Parathyroid adenoma (tissue), 2 donors: ENCODE measurements at regions not wholly inside any gene's neighbourhood (a gene's known extent, or its start where the extent isn't known, plus 50 kb on each side); places are given as distances from the start of the nearest gene placed in this dataset.

ENCODE experiments used
- H2AFZ ChIP-seq: fragments of 300-600 bp; sonication (generic); one replicate; pipeline ENCODE4 v1.7.0; 2017; ENCODE audit warnings: antibody characterized with exemption, mild to moderate bottlenecking
- H3K27ac ChIP-seq: fragments of 300-600 bp; sonication (generic); one replicate; pipeline ENCODE4 v1.7.0; 2017
- H3K27me3 ChIP-seq: fragments of 300-600 bp; sonication (generic); one replicate; pipeline ENCODE4 v1.7.0; 2017; ENCODE audit warnings: low read length; ENCODE audit not compliant: control insufficient read depth, insufficient read depth
- H3K36me3 ChIP-seq: fragments of 300-600 bp; sonication (generic); one replicate; pipeline ENCODE4 v1.7.0; 2017; ENCODE audit warnings: low read length; ENCODE audit not compliant: control insufficient read depth, insufficient read depth
- H3K4me1 ChIP-seq: fragments of 300-600 bp; sonication (generic); one replicate; pipeline ENCODE4 v1.7.0; 2017; ENCODE audit warnings: control low read depth
- H3K4me2 ChIP-seq: fragments of 300-600 bp; sonication (generic); one replicate; pipeline ENCODE4 v1.7.0; 2017; ENCODE audit warnings: low read length
- H3K4me3 ChIP-seq: fragments of 300-600 bp; sonication (generic); one replicate; pipeline ENCODE4 v1.7.0; 2017; ENCODE audit warnings: low read depth, low read length
- H3K79me2 ChIP-seq: fragments of 300-600 bp; sonication (generic); one replicate; pipeline ENCODE4 v1.7.0; 2017; ENCODE audit warnings: control low read depth
- H3K9ac ChIP-seq: fragments of 300-600 bp; sonication (generic); one replicate; pipeline ENCODE4 v1.7.0; 2017; ENCODE audit warnings: mild to moderate bottlenecking
- H3K9me3 ChIP-seq: fragments of 300-600 bp; sonication (generic); one replicate; pipeline ENCODE4 v1.7.0; 2017; ENCODE audit warnings: low read length; ENCODE audit not compliant: control insufficient read depth
- TF ChIP-seq, protein P1 (sequence below): fragments of 300-600 bp; sonication (generic); IDR thresholded peaks from one replicate; pipeline ENCODE4 v1.7.0; 2017; ENCODE audit warnings: antibody characterized with exemption, mild to moderate bottlenecking
- donor health status: primary hyperparathyroidism.

DNA sequence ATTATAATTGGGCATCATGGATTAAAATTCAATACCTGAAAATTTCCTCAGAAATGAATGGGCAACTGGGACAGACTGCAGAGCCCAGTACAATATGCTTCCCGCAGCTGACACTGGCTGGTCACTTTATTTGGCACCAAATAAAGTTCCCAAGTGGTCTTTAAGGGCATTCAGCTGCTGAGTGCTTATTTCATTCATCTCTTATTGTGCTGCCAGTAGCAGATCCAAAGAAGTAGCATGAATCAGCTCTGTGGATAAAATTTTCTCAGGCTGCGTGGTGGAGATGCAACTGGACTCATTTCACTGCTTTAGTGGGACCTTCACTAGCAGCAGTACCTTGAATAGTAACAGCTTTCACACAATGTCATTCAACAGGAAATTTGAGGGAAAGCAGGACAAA is 226.3 kb upstream of the ADGRL2 start:
- Histone ChIP-seq H3K9ac (no peak overlapping the region), H2AFZ (no peak overlapping the region), H3K79me2 (no peaks in the 10 kb centered on the region), H3K4me2 (no peak overlapping the region), H3K27ac (no peak overlapping the region), H3K4me1 (no peaks in the 10 kb centered on the region), H3K4me3 (no peak overlapping the region), H3K9me3 (no peaks in the 10 kb centered on the region), H3K36me3 (no peaks in the 10 kb centered on the region), H3K27me3 (no peaks in the 10 kb centered on the region)
- TF ChIP-seq, protein P1, sequence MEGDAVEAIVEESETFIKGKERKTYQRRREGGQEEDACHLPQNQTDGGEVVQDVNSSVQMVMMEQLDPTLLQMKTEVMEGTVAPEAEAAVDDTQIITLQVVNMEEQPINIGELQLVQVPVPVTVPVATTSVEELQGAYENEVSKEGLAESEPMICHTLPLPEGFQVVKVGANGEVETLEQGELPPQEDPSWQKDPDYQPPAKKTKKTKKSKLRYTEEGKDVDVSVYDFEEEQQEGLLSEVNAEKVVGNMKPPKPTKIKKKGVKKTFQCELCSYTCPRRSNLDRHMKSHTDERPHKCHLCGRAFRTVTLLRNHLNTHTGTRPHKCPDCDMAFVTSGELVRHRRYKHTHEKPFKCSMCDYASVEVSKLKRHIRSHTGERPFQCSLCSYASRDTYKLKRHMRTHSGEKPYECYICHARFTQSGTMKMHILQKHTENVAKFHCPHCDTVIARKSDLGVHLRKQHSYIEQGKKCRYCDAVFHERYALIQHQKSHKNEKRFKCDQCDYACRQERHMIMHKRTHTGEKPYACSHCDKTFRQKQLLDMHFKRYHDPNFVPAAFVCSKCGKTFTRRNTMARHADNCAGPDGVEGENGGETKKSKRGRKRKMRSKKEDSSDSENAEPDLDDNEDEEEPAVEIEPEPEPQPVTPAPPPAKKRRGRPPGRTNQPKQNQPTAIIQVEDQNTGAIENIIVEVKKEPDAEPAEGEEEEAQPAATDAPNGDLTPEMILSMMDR, result no peak

DNA sequence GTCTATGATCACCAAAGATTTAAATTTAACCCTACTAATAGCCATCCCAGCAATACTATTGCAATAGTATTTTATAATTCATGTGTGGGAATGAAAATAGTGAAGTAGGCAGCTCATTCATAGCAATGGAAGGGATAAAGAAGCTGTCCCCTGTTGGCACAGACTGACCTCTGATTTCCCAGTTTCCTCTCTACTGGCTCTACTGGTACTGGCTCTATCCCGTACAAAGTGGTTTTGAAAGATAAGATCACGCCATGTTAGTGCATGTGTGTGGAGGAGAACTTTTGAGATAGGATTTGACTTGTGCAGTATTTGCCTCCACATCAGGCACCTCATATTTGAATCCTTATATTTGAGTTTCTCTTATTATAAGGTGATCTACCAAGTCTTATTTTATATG is 227.3 kb upstream of the ADGRL2 start:
- no peak overlapping the region for H2AFZ ChIP-seq
- no peaks in the 10 kb centered on the region for H3K9me3 ChIP-seq
- H3K27me3 ChIP-seq, result no peaks in the 10 kb centered on the region
- H3K79me2 ChIP-seq, result no peaks in the 10 kb centered on the region
- TF ChIP-seq, protein P1, result no peak
- H3K9ac ChIP-seq, result no peak overlapping the region
- H3K4me3 ChIP-seq, result no peak overlapping the region
- no peaks in the 10 kb centered on the region for H3K36me3 ChIP-seq
- H3K4me2 ChIP-seq, result no peak overlapping the region
- H3K4me1 ChIP-seq, result no peaks in the 10 kb centered on the region
- H3K27ac ChIP-seq, result no peak overlapping the region

DNA sequence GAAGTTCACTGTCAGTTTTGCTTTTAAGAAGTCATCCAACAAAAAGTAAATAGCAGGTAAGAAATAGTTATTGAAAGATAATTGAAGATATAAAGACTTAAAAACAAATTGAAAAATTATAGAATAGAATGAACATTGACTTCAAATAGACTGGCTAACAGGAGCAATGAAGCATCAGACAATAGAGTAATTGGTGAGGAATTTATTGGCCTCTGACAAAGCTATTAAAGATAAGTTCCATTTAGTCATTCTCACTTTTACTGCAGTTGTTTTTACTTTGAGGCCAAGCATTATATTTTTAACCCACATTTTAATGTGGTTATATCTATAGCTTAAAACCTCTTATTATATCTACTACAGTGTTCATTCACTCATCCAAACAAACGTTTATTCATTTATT is 228.8 kb upstream of the ADGRL2 start:
- no peak overlapping the region for H3K4me3 ChIP-seq
- H3K4me2 ChIP-seq, result no peak overlapping the region
- H2AFZ ChIP-seq, result no peak overlapping the region
- H3K4me1 ChIP-seq, result no peaks in the 10 kb centered on the region
- TF ChIP-seq, protein P1, result no peak
- H3K27ac ChIP-seq, result no peak overlapping the region
- no peaks in the 10 kb centered on the region for H3K79me2 ChIP-seq
- no peaks in the 10 kb centered on the region for H3K27me3 ChIP-seq
- H3K36me3 ChIP-seq, result no peaks in the 10 kb centered on the region
- no peaks in the 10 kb centered on the region for H3K9me3 ChIP-seq
- no peak overlapping the region for H3K9ac ChIP-seq

DNA sequence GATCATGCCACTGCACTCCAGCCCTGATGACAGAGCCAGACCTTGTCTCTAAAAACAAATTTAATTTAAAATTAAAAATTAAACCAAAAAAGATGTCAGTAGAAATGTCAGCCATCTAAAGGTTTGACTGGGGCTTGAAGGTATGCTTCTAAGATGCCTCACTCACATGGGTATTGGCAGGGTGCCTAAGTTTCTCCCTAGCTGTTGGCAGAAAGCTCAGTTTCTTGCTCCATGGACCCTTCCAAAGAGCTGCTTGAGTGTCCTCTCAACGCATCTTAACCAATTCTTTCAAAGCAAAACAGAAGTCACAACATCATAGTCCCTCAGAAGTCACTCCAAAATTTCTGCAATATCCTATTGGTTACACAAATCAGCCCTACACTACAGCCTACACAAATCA is 231.0 kb upstream of the ADGRL2 start:
- Histone ChIP-seq H3K4me3 (no peak overlapping the region), H3K36me3 (no peaks in the 10 kb centered on the region), H3K9me3 (no peaks in the 10 kb centered on the region), H3K27ac (no peak overlapping the region), H2AFZ (no peak overlapping the region), H3K79me2 (no peaks in the 10 kb centered on the region), H3K4me2 (no peak overlapping the region), H3K4me1 (no peaks in the 10 kb centered on the region), H3K9ac (no peak overlapping the region), H3K27me3 (no peaks in the 10 kb centered on the region)
- TF ChIP-seq, protein P1, result no peak

DNA sequence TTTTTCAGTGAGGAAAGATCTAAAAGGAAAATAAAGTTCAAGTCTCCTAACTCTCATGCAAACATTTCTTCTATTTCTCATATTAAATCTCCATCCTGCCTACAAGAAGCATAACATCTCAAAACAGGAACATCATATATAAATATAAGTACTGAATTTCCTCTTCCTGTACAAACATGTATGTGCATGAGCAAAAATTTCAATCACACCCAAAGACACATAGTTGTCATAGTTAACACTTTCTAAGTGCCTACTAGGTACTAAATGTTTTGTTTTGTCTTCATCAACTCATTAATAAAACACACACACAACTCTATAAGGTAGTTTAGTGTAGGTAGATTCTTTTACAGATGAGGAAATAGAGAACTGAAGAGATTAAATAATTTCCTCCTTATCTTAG is 237.1 kb upstream of the ADGRL2 start:
- Histone ChIP-seq H3K4me3 (no peak overlapping the region), H3K4me1 (no peaks in the 10 kb centered on the region), H3K79me2 (no peaks in the 10 kb centered on the region), H3K4me2 (no peak overlapping the region), H3K36me3 (no peaks in the 10 kb centered on the region), H2AFZ (no peak overlapping the region), H3K9me3 (no peaks in the 10 kb centered on the region), H3K27me3 (no peaks in the 10 kb centered on the region), H3K27ac (no peak overlapping the region), H3K9ac (no peak overlapping the region)
- TF ChIP-seq, protein P1, result no peak
